Small intestine (tissue), 7 donors: ENCODE measurements at regions not wholly inside any gene's neighbourhood (a gene's known extent, or its start where the extent isn't known, plus 50 kb on each side); places are given as distances from the start of the nearest gene placed in this dataset.

ENCODE experiments used
- DNase-seq, 2 donors: peaks; one replicate each; pipeline versions ENCODE4 v3.0.0 to v3.0.0-alpha.2; 2013
- FAIRE-seq: peaks from 2 replicates; lab custom pipeline; 2012; peaks lifted over from hg19 to GRCh38; lab: Jason Lieb, UNC
- H3K27ac ChIP-seq, 3 donors: one replicate each; pipeline ENCODE4 v1.5.1; 2013; ENCODE audit warnings: low read length in 2 of 3, mild to moderate bottlenecking in 2 of 3, control low read depth in 1 of 3, inconsistent platforms in 1 of 3, low read depth in 1 of 3, moderate library complexity in 1 of 3
- H3K27me3 ChIP-seq, 3 donors: one replicate each; pipeline ENCODE4 v1.6.1; 2013; ENCODE audit warnings: low read length in 3 of 3, inconsistent platforms in 1 of 3; ENCODE audit not compliant: control insufficient read depth in 3 of 3, insufficient read depth in 3 of 3
- H3K36me3 ChIP-seq, 3 donors: one replicate each; pipeline ENCODE4 v1.6.1; 2013; ENCODE audit warnings: low read length in 3 of 3, inconsistent platforms in 1 of 3, low read depth in 1 of 3, mild to moderate bottlenecking in 1 of 3, moderate library complexity in 1 of 3; ENCODE audit not compliant: control insufficient read depth in 3 of 3, insufficient read depth in 2 of 3
- H3K4me1 ChIP-seq, 3 donors: one replicate each; pipeline ENCODE4 v1.6.1; 2013; ENCODE audit warnings: low read length in 2 of 3, inconsistent platforms in 1 of 3, low read depth in 1 of 3, mild to moderate bottlenecking in 1 of 3, moderate library complexity in 1 of 3; ENCODE audit not compliant: control insufficient read depth in 3 of 3, insufficient read depth in 2 of 3
- H3K4me3 ChIP-seq, 3 donors: one replicate each; pipeline ENCODE4 v1.5.1; 2013; ENCODE audit warnings: low read length in 3 of 3, control low read depth in 1 of 3, inconsistent platforms in 1 of 3, low read depth in 1 of 3, mild to moderate bottlenecking in 1 of 3, moderate library complexity in 1 of 3
- H3K9me3 ChIP-seq, 2 donors: one replicate each; pipeline ENCODE4 v1.6.1; 2013; ENCODE audit warnings: low read depth in 1 of 2, low read length in 1 of 2; ENCODE audit not compliant: control insufficient read depth in 2 of 2, insufficient read depth in 1 of 2
- WGBS, 3 donors: extraction: QIAGEN DNeasy Blood & Tissue Kit; methylation state at CpG; one replicate each; pipeline ENCODE4 v1.1.7; 2013; 5-methylcytosine and 5-hydroxymethylcytosine counted together
- donor health status: healthy with polysubstance abuse.
- donor health status: control.
- donor health status: control.
- donor health status: Bipolar disorder and iron deficiency.
- donor health status: healthy.

GRCh38 chr18:78679613-78680260, 299.9 kb upstream of the SALL3 start:
- 80 to 88% (median 84%) methylated on average over 17 of the region's 17 CpGs for WGBS, 3 donors
- Histone ChIP-seq H3K4me1 (no peaks in the 10 kb centered on the region), H3K27me3 (no peaks in the 10 kb centered on the region), H3K9me3 (no peaks in the 10 kb centered on the region), H3K4me3 (no peak overlapping the region), H3K27ac (no peak overlapping the region), H3K36me3 (no peaks in the 10 kb centered on the region)
- no peak for FAIRE-seq
- DNase-seq, result no peak

GRCh38 chr18:78681396-78681795, 298.2 kb upstream of the SALL3 start:
- H3K27ac ChIP-seq, result no peak overlapping the region
- H3K27me3 ChIP-seq, result no peaks in the 10 kb centered on the region
- no peaks in the 10 kb centered on the region for H3K9me3 ChIP-seq
- no peak overlapping the region for H3K4me3 ChIP-seq
- no peaks in the 10 kb centered on the region for H3K36me3 ChIP-seq
- 78 to 85% (median 83%) methylated on average over 12 of the region's 12 CpGs for WGBS, 3 donors
- no peaks in the 10 kb centered on the region for H3K4me1 ChIP-seq
- FAIRE-seq, result no peak
- no peak for DNase-seq

GRCh38 chr18:78681934-78682333, 297.7 kb upstream of the SALL3 start:
- no peak overlapping the region for H3K4me3 ChIP-seq
- no peak for DNase-seq
- H3K4me1 ChIP-seq, result no peaks in the 10 kb centered on the region
- H3K36me3 ChIP-seq, result no peaks in the 10 kb centered on the region
- H3K9me3 ChIP-seq, result no peaks in the 10 kb centered on the region
- FAIRE-seq, result no peak
- H3K27me3 ChIP-seq, result no peaks in the 10 kb centered on the region
- H3K27ac ChIP-seq, result no peak overlapping the region
- WGBS, 3 donors, result 90% methylated on average over 12 of the region's 12 CpGs

GRCh38 chr18:78682716-78683115, 296.9 kb upstream of the SALL3 start:
- no peaks in the 10 kb centered on the region for H3K27me3 ChIP-seq

GRCh38 chr18:78683191-78684010, 296.2 kb upstream of the SALL3 start:
- no peaks in the 10 kb centered on the region for H3K27me3 ChIP-seq
- no peaks in the 10 kb centered on the region for H3K9me3 ChIP-seq
- H3K36me3 ChIP-seq, result no peaks in the 10 kb centered on the region
- WGBS, 3 donors, result 88 to 89% (median 88%) methylated on average over 26 of the region's 26 CpGs
- H3K4me3 ChIP-seq, result no peak overlapping the region
- no peaks in the 10 kb centered on the region for H3K4me1 ChIP-seq
- H3K27ac ChIP-seq, result no peak overlapping the region
- FAIRE-seq (no peak), DNase-seq (no peak)

More at GRCh38 chr18:78682716-78683115, 296.9 kb upstream of the SALL3 start:
- WGBS, 3 donors, result 64 to 86% (median 76%) methylated on average over 13 of the region's 13 CpGs
- FAIRE-seq (no peak), DNase-seq (no peak)
- Histone ChIP-seq H3K4me3 (no peak overlapping the region), H3K27ac (no peak overlapping the region), H3K4me1 (no peaks in the 10 kb centered on the region), H3K36me3 (no peaks in the 10 kb centered on the region), H3K9me3 (no peaks in the 10 kb centered on the region)

GRCh38 chr18:78685250-78685979, 294.2 kb upstream of the SALL3 start:
- H3K27ac ChIP-seq, result no peak overlapping the region
- no peaks in the 10 kb centered on the region for H3K27me3 ChIP-seq
- H3K9me3 ChIP-seq, result no peaks in the 10 kb centered on the region
- DNase-seq (no peak), FAIRE-seq (no peak)
- WGBS, 3 donors, result 77 to 84% (median 79%) methylated on average over 21 to 23 of the region's 23 CpGs
- no peaks in the 10 kb centered on the region for H3K36me3 ChIP-seq
- no peak overlapping the region for H3K4me3 ChIP-seq
- H3K4me1 ChIP-seq, result no peaks in the 10 kb centered on the region

GRCh38 chr18:78685980-78686530, 293.6 kb upstream of the SALL3 start:
- Histone ChIP-seq H3K27ac (no peak overlapping the region), H3K4me1 (no peaks in the 10 kb centered on the region), H3K4me3 (no peak overlapping the region), H3K36me3 (no peaks in the 10 kb centered on the region), H3K27me3 (no peaks in the 10 kb centered on the region), H3K9me3 (no peaks in the 10 kb centered on the region)
- DNase-seq, result no peak
- no peak for FAIRE-seq
- 85 to 92% (median 88%) methylated on average over 26 of the region's 26 CpGs for WGBS, 3 donors

- no peak overlapping the region for H3K4me3 ChIP-seq
These were observed 292.5 kb upstream of the SALL3 start for GRCh38 chr18:78686976-78687685.

More at GRCh38 chr18:78686976-78687685, 292.5 kb upstream of the SALL3 start:
- no peak for FAIRE-seq
- H3K27ac ChIP-seq, result no peak overlapping the region
- H3K36me3 ChIP-seq, result no peaks in the 10 kb centered on the region
- WGBS, 3 donors, result 81 to 92% (median 86%) methylated on average over 16 of the region's 16 CpGs
- no peaks in the 10 kb centered on the region for H3K27me3 ChIP-seq
- no peaks in the 10 kb centered on the region for H3K9me3 ChIP-seq
- peaks cover 0 to 9% (median 0%) of the 10 kb centered on the region in 3 donors for H3K4me1 ChIP-seq
- no peak for DNase-seq
